Type B pancreatic cell (in vitro differentiated cells): ENCODE measurements at regions not wholly inside any gene's neighbourhood (a gene's known extent, or its start where the extent isn't known, plus 50 kb on each side); places are given as distances from the start of the nearest gene placed in this dataset.

Experiments
- DNase-seq: peaks from one replicate; pipeline ENCODE4 v3.0.0; 2021; ENCODE audit warnings: mixed read lengths; ENCODE audit not compliant: unreplicated experiment; ENCODE audit errors: extremely low spot score
- H3K27ac Mint-ChIP-seq: 2 replicates; pipeline ENCODE4 v1.8.0; 2021; ENCODE audit warnings: mild to moderate bottlenecking, mixed read lengths
- H3K27me3 Mint-ChIP-seq: 2 replicates; pipeline ENCODE4 v1.8.0; 2021; ENCODE audit warnings: mixed read lengths
- H3K36me3 Mint-ChIP-seq: 2 replicates; pipeline ENCODE4 v1.8.0; 2021; ENCODE audit warnings: mixed read lengths
- H3K4me1 Mint-ChIP-seq: one replicate; pipeline ENCODE4 v1.8.0; 2021; ENCODE audit warnings: mixed read lengths; ENCODE audit not compliant: unreplicated experiment
- H3K4me3 Mint-ChIP-seq: 2 replicates; pipeline ENCODE4 v1.8.0; 2021; ENCODE audit warnings: mild to moderate bottlenecking, mixed read lengths
- H3K9me3 Mint-ChIP-seq: 2 replicates; pipeline ENCODE4 v1.8.0; 2021; ENCODE audit warnings: mixed read lengths
- CTCF ChIP-seq: fragments of 200-600 bp; sonication (generic); conservative IDR thresholded peaks from 2 replicates; pipeline ENCODE4 v1.5.0; 2021; ENCODE audit warnings: antibody characterized with exemption, mild to moderate bottlenecking

- Mint-ChIP-seq H3K27me3 (no peaks in the 10 kb centered on the region), H3K4me1 (no peaks in the 10 kb centered on the region), H3K36me3 (no peaks in the 10 kb centered on the region), H3K4me3 (no peak overlapping the region), H3K27ac (no peak overlapping the region), H3K9me3 (no peaks in the 10 kb centered on the region)
- no peak for DNase-seq
- TF ChIP-seq CTCF = no peak
These were observed 507.2 kb upstream of the PBX1 start for GRCh38 chr1:164051782-164052181.

- H3K36me3 Mint-ChIP-seq = no peaks in the 10 kb centered on the region
These were observed 504.7 kb upstream of the PBX1 start for GRCh38 chr1:164054331-164054730.

GRCh38 chr1:164058198-164058597 is 500.8 kb upstream of the PBX1 start:
- Mint-ChIP-seq H3K27me3 (no peaks in the 10 kb centered on the region), H3K4me3 (no peak overlapping the region), H3K9me3 (peaks cover 7% of the 10 kb centered on the region), H3K4me1 (peaks cover 10% of the 10 kb centered on the region), H3K27ac (no peak overlapping the region), H3K36me3 (no peaks in the 10 kb centered on the region)
- DNase-seq = no peak
- TF ChIP-seq CTCF = no peak

More at GRCh38 chr1:164054331-164054730, 504.7 kb upstream of the PBX1 start:
- H3K27ac Mint-ChIP-seq = no peak overlapping the region
- DNase-seq = no peak
- H3K27me3 Mint-ChIP-seq = no peaks in the 10 kb centered on the region
- no peaks in the 10 kb centered on the region for H3K4me1 Mint-ChIP-seq
- TF ChIP-seq CTCF = no peak
- no peaks in the 10 kb centered on the region for H3K9me3 Mint-ChIP-seq
- H3K4me3 Mint-ChIP-seq = no peak overlapping the region

GRCh38 chr1:164061528-164061927 is 497.5 kb upstream of the PBX1 start:
- no peak overlapping the region for H3K27ac Mint-ChIP-seq
- peaks cover 10% of the 10 kb centered on the region for H3K4me1 Mint-ChIP-seq
- DNase-seq = no peak
- no peak for TF ChIP-seq CTCF
- H3K9me3 Mint-ChIP-seq = peaks cover 7% of the 10 kb centered on the region
- no peaks in the 10 kb centered on the region for H3K36me3 Mint-ChIP-seq
- H3K4me3 Mint-ChIP-seq = no peak overlapping the region
- no peaks in the 10 kb centered on the region for H3K27me3 Mint-ChIP-seq

GRCh38 chr1:164064501-164064900 is 494.5 kb upstream of the PBX1 start:
- Mint-ChIP-seq H3K36me3 (peaks cover 3% of the 10 kb centered on the region), H3K9me3 (peaks cover 14% of the 10 kb centered on the region), H3K27ac (no peak overlapping the region), H3K4me1 (peaks cover 10% of the 10 kb centered on the region), H3K4me3 (no peak overlapping the region), H3K27me3 (no peaks in the 10 kb centered on the region)
- TF ChIP-seq CTCF = no peak
- DNase-seq = no peak

- Mint-ChIP-seq H3K36me3 (peaks cover 3% of the 10 kb centered on the region), H3K27me3 (no peaks in the 10 kb centered on the region), H3K9me3 (peaks cover 12% of the 10 kb centered on the region), H3K4me1 (no peaks in the 10 kb centered on the region), H3K4me3 (no peak overlapping the region), H3K27ac (no peak overlapping the region)
- TF ChIP-seq CTCF = no peak
- DNase-seq = no peak
These were observed 487.7 kb upstream of the PBX1 start for GRCh38 chr1:164071288-164071687.
